ENCODE measurements at regions not wholly inside any gene's neighbourhood (a gene's known extent, or its start where the extent isn't known, plus 50 kb on each side); places are given as distances from the start of the nearest gene placed in this dataset.

DNA sequence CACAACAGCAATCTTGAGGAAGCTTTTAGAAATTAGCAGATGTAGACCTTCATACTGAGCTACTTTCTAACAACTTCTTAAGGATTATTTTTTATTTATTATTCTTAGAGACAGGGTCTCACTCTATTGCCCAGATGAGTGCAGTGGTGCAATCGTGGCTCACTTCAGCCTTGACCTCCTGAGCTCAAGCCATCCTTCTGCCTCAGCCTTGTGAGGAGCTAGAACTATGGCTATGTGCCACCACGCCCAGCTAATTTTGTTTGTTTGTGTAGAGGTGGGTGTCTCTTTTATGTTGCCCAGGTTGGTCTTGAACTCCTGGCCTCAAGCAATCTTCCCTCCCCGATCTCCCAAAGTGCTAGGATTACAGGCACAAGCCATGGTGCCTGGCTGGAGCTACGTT is 200.6 kb downstream of the TSHZ3 start:
- no peak for ATAC-seq (replicated peaks in 6 of 8)
- peaks cover 49 to 62% of the 10 kb centered on the region in 2 donors for H3K4me1 ChIP-seq (replicated peaks in 1 of 2)
- 80 to 100% (median 98%) methylated on average over 1 to 4 of the region's 4 CpGs; no CpG with 5 or more reads in 2 of the 10 experiments for WGBS, 10 experiments
- H3K27ac ChIP-seq = no peak overlapping the region
- in situ Hi-C loops (cut with MboI; ENCODE audit: low pct_unique_long_range_greater_than_20kb in 2 of 9, low sequenced_read_pairs in 9 of 9, unreplicated experiment in 9 of 9) = no loop called here
- H3K4me3 ChIP-seq = no peak overlapping the region

DNA sequence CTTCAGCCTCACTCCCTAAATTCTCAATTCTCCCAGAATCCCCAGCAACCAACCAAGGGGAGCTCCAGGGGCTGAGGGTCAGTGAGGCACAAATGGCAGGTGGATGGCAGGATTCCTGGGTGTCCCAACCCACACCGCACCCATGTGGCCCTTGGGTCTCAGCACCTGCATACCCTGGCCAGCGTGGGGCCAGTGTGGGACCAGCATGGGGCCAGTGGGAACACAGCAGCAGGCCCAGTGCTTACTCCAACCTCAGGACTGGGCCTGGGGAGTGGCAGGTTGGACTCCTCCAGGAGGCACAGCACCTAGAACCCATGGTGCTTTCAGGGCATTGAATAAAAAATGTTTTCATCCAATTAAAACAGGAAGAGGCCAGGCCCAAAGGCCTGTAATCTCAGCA is 202.0 kb downstream of the TSHZ3 start:
- Histone ChIP-seq H3K27ac (no peak overlapping the region), H3K4me3 (no peak overlapping the region), H3K4me1 (replicated peaks in 1 of 2) (peaks cover 49 to 62% of the 10 kb centered on the region in 2 donors)
- in situ Hi-C loops (cut with MboI; ENCODE audit: low pct_unique_long_range_greater_than_20kb in 2 of 9, low sequenced_read_pairs in 9 of 9, unreplicated experiment in 9 of 9) = no loop called here
- ATAC-seq (replicated peaks in 6 of 8) = no peak
- 33 to 80% methylated on average over 1 of the region's 2 CpGs; no CpG with 5 or more reads in 8 of the 10 experiments for WGBS, 10 experiments

DNA sequence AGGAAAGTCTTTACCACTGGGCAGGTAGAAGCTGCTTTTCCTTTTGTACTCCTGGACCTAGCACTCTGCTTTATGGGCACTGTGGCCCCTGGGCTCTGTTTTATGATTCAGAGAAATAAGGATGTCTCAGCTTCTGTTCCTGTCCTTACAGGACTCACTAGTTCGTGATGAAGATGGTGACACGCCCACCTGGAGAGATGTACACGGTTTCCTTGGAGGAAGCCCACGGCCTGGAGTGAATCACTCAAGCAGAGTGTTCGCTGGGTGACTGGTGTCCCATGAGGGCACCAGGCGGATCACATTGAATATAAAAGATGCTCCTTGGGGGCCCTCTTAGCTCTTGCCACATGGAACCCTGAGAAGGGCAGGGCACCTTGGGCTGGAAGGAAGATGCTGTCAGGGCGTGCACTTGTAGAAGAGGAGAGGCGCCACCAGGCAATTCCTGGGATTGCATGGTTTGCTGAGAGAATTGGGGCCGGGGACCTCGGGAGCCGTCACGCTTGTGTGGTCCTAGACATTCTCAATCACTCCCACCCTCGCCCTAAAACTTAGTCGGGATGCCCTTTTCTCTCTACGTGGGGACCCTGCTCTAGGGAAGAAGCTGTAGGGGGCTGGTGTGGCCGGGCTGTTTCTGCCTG is 202.6 kb downstream of the TSHZ3 start:
- peak in 1 of 8 experiments; percentile 5 for ATAC-seq (replicated peaks in 6 of 8)
- H3K4me1 ChIP-seq (replicated peaks in 1 of 2) = peaks cover 49 to 59% of the 10 kb centered on the region in 2 donors
- in situ Hi-C loops (cut with MboI; ENCODE audit: low pct_unique_long_range_greater_than_20kb in 2 of 9, low sequenced_read_pairs in 9 of 9, unreplicated experiment in 9 of 9) = no loop called here
- WGBS, 10 experiments = 80 to 100% (median 92%) methylated on average over 1 to 9 of the region's 16 CpGs; no CpG with 5 or more reads in 4 of the 10 experiments
- no peak overlapping the region for H3K4me3 ChIP-seq
- H3K27ac ChIP-seq = peak overlapping the region; percentile 57 to 72

DNA sequence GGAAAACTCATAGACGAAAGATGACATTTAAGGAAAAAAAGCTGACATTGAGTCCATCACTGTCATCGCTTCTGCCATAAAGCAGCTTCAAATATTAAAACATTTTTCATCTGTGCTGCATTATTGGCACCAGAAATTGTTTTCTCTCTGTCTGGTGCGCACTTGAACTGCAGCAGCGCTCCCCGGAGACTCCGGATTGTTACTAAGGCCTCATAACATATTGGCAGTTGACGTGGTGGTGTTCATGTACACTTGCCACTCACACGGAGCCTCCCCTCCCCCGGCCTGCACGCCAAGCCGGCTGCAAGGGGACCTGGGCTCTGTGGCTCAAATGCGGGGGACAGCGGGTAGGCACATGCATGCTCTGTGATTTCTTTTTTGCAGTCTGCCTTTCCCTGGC is 203.2 kb downstream of the TSHZ3 start:
- Histone ChIP-seq H3K4me3 (no peak overlapping the region), H3K27ac (peak overlapping the region; percentile 57 to 72), H3K4me1 (replicated peaks in 1 of 2) (peaks cover 43 to 53% of the 10 kb centered on the region in 2 donors)
- ATAC-seq (replicated peaks in 6 of 8) = peak in 5 of 8 experiments; percentile 21 to 73 (median 64)
- in situ Hi-C loops (cut with MboI; ENCODE audit: low pct_unique_long_range_greater_than_20kb in 2 of 9, low sequenced_read_pairs in 9 of 9, unreplicated experiment in 9 of 9) = no loop called here
- 35 to 100% (median 78%) methylated on average over 1 to 12 of the region's 13 CpGs; no CpG with 5 or more reads in 3 of the 10 experiments for WGBS, 10 experiments

DNA sequence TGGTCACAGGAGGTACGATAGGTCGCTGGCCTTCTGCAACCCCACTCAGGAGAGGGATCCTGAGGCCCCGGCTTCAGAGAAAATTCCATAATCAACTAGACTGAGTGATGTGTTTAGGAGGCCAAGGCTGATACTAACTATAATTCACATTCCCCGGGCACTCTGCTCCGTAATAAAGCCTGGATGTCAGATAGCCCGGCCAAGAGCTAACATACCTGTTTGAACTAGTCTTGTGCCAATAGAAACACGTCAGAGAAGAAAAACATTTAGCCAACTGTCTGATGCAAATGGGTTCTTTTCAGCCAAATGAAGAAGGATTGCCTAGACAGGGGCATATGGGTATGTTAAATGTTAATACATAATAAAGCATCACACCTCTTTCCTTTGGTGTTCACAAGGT is 204.2 kb downstream of the TSHZ3 start:
- 45 to 100% (median 73%) methylated on average over 4 to 5 of the region's 7 CpGs; no CpG with 5 or more reads in 6 of the 10 experiments for WGBS, 10 experiments
- Histone ChIP-seq H3K27ac (peak overlapping the region; percentile 50 to 55), H3K4me3 (no peak overlapping the region), H3K4me1 (replicated peaks in 1 of 2) (peaks cover 41 to 43% of the 10 kb centered on the region in 2 donors)
- in situ Hi-C loops (cut with MboI; ENCODE audit: low pct_unique_long_range_greater_than_20kb in 2 of 9, low sequenced_read_pairs in 9 of 9, unreplicated experiment in 9 of 9) = no loop called here
- peak in 5 of 8 experiments; percentile 65 to 86 (median 68) for ATAC-seq (replicated peaks in 6 of 8)

DNA sequence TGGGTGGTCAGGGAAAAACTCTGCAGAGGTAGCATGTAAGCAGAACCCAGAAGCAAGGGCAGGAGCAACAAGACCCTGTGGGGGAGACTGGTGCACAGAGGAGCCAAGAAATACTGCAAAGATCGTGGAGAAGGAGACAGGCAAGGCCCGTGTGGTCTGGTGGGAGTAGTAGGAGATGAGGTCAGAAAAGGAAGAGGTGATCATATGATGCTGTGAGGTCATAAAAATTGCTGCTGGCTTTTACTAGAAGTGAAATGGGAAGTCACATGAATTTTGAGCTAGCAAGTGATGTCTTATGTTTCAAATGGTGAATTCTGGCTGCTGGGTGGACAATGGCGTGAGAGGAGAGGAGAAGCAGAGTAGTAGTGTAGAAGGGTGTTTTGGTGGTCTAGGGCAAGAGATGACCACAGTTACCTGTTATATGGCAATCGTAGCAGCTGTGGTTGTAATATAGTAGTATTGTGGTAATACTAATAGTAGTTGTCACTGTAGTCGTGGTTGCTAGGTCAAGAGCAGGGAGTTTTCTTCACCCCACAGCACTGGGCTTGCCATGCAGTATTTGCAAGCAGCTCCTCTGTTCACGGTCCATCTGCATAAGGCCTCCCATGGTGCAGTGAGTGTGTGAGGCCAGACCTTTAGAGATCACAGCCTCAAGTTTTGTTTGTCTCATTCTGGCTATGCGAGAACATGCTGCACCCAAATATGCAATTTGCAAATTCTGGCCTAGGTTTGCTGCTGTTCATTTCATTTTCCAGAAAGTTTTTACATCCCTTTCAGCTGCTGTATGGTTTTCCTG is 205.0 kb downstream of the TSHZ3 start:
- ATAC-seq (replicated peaks in 6 of 8) = peak; percentile 4 to 75 (median 44)
- H3K4me1 ChIP-seq (replicated peaks in 1 of 2) = peaks cover 35 to 43% of the 10 kb centered on the region in 2 donors
- no peak overlapping the region for H3K4me3 ChIP-seq
- H3K27ac ChIP-seq = peak overlapping the region; percentile 43 to 50
- WGBS, 10 experiments = 32 to 100% (median 59%) methylated on average over 1 to 6 of the region's 7 CpGs
- in situ Hi-C loops (cut with MboI; ENCODE audit: low pct_unique_long_range_greater_than_20kb in 2 of 9, low sequenced_read_pairs in 9 of 9, unreplicated experiment in 9 of 9) = no loop called here

DNA sequence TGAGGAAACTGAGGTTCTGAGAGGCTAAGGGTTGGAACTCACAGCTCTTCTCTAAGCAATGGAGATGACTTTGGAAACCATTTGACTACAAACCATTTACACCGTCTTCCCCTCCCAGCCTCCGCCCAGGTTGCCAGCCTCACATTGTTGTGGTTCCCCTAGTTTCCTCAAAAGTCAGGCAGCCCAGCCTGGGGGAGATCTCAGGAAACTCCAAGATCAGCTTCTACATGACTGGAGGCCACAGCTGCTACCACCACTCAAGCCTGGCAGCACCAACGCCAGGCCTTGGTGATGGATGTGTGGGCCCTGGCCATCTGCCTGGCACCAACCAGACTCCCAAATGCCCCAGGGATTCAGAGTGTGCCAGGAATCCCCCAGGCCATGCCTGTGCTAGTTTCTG is 207.9 kb downstream of the TSHZ3 start:
- 83 to 100% (median 100%) methylated on average over 1 to 3 of the region's 3 CpGs; no CpG with 5 or more reads in 5 of the 10 experiments for WGBS, 10 experiments
- Histone ChIP-seq H3K4me1 (replicated peaks in 1 of 2) (peaks cover 25 to 32% of the 10 kb centered on the region in 2 donors), H3K4me3 (no peak overlapping the region), H3K27ac (no peak overlapping the region)
- ATAC-seq (replicated peaks in 6 of 8) = no peak
- in situ Hi-C loops (cut with MboI; ENCODE audit: low pct_unique_long_range_greater_than_20kb in 2 of 9, low sequenced_read_pairs in 9 of 9, unreplicated experiment in 9 of 9) = no loop called here

DNA sequence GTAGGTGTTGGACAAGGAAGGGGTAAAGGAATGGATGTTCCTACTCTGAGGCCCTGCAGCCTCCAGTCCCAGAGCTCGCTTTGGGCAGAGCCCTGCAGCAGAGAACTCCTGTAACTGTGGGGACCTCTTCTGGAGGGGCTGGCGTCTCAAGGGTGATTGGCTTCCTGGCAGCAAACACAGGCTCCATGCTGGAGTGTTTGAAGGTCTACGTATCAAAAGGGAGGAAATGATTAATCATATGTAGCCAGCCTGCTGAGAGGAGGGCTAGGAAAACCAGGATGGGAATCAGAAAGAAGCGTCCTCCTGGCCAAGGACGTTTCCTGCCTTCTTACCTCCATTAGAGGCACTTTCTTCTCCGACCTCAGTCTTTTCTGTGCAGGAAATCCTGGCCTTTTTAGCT is 208.5 kb downstream of the TSHZ3 start:
- Histone ChIP-seq H3K4me1 (replicated peaks in 1 of 2) (peaks cover 19 to 26% of the 10 kb centered on the region in 2 donors), H3K27ac (no peak overlapping the region), H3K4me3 (no peak overlapping the region)
- in situ Hi-C loops (cut with MboI; ENCODE audit: low pct_unique_long_range_greater_than_20kb in 2 of 9, low sequenced_read_pairs in 9 of 9, unreplicated experiment in 9 of 9) = no loop called here
- WGBS, 10 experiments = 19 to 81% (median 69%) methylated on average over 1 to 5 of the region's 6 CpGs; no CpG with 5 or more reads in 4 of the 10 experiments
- peak in 2 of 8 experiments; percentile 1 to 3 for ATAC-seq (replicated peaks in 6 of 8)

DNA sequence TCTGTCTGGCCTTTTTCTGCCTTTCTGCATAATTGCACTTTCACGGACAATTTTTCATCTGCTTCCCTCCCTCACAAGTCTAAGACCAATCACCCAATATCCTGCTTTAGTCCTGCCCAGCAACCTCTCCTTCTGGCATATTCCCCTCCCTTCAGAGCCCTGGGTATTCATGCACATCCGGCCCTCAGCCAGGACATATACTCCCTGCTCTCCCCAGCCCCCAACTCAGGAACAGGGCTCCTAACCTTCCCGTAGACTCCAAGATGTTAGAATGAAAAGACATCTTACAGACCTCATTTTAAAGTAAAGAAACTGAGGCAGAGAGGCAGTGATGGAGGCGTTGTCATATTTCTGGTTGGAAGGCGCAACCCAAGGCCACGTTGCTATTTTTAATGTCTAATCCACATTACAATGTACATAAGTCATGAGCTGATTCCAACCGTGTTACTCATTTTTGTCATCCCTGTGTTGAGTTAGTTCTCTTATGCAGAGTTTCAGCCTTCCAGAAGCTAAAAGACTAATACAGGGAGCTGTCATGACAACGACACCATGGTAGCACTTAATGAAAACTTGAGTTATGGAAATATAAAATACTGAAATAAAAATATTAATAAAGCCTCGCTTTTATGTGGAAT is 209.2 kb downstream of the TSHZ3 start:
- WGBS, 10 experiments = 0 to 100% (median 80%) methylated on average over 1 to 8 of the region's 9 CpGs; no CpG with 5 or more reads in 1 of the 10 experiments
- peak in 2 of 8 experiments; percentile 75 to 77 for ATAC-seq (replicated peaks in 6 of 8)
- H3K27ac ChIP-seq = no peak overlapping the region

DNA sequence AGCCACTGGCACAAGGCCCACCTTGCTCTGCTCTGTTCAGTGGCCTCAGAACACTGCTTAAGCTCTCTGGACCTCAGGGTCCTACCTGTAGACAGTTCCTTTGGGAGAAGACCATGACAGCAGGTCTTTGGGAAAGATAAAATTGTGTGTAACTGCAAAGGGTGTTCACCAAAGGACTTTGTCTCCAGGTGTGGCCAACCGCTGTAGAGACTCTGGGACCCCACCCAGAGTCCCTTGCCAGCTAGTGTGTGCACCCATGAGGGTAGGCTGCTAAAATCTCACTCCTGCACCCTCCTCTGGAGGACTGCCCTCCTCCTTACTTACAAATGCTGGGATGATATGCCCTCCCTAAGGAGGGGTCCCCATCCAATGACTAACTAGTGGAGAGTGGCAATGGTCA is 211.2 kb downstream of the TSHZ3 start:
- in situ Hi-C loops (cut with MboI; ENCODE audit: low pct_unique_long_range_greater_than_20kb in 2 of 9, low sequenced_read_pairs in 9 of 9, unreplicated experiment in 9 of 9) = no loop called here
- 100% methylated on average over 1 of the region's 1 CpG; no CpG with 5 or more reads in 8 of the 10 experiments for WGBS, 10 experiments
- no peak overlapping the region for H3K27ac ChIP-seq
- H3K4me1 ChIP-seq (replicated peaks in 1 of 2) = peaks cover 0 to 6% of the 10 kb centered on the region in 2 donors
- ATAC-seq (replicated peaks in 6 of 8) = no peak
- no peak overlapping the region for H3K4me3 ChIP-seq

More for the DNA sequence above, 209.2 kb downstream of the TSHZ3 start:
- no peak overlapping the region for H3K4me3 ChIP-seq
- in situ Hi-C loops (cut with MboI; ENCODE audit: low pct_unique_long_range_greater_than_20kb in 2 of 9, low sequenced_read_pairs in 9 of 9, unreplicated experiment in 9 of 9) = no loop called here
- H3K4me1 ChIP-seq (replicated peaks in 1 of 2) = peaks cover 12 to 19% of the 10 kb centered on the region in 2 donors

DNA sequence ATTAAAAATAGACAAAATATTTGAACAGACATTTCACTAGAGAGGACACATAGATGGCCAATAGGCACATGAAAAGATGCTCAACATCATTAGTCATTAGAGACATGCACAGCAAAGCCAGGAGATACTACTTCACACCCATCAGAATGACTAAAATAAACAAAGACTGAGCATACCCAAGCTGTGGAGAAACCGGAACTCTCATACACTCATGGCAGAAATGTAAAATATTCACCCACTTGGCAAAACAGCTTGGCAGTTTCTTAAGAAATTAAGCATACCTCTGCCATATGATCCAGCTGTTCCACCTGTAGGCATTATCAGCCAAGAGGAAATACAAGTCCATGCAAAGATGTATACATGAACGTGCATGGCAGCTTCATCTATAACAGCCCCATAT is 213.4 kb downstream of the TSHZ3 start:
- no peak for ATAC-seq (replicated peaks in 6 of 8)
- WGBS, 10 experiments = 0 to 100% (median 96%) methylated on average over 1 to 2 of the region's 2 CpGs; no CpG with 5 or more reads in 1 of the 10 experiments

DNA sequence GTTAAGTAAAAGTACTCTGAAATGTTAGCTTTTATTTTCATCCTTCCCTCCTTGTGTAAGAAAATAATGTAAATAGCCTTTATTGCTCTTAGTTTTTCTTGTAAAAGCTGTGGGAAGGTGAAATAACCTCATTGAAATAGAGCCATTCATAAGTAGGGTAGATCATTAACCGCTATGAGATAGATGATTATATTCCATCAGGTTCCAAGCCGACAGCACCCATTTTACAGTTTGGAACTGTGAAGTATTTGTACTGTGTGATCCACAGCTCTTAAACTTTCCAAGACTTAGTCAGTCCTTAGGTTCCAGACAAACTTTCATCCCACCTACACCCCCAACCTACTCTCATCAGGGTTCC is 216.5 kb downstream of the TSHZ3 start:
- 60 to 94% (median 83%) methylated on average over 1 to 2 of the region's 2 CpGs; no CpG with 5 or more reads in 2 of the 10 experiments for WGBS, 10 experiments
- no peak for ATAC-seq (replicated peaks in 6 of 8)
- in situ Hi-C loops (cut with MboI; ENCODE audit: low pct_unique_long_range_greater_than_20kb in 2 of 9, low sequenced_read_pairs in 9 of 9, unreplicated experiment in 9 of 9) = no loop called here
- no peak overlapping the region for H3K4me3 ChIP-seq
- H3K27ac ChIP-seq = no peak overlapping the region
- no peaks in the 10 kb centered on the region for H3K4me1 ChIP-seq (replicated peaks in 1 of 2)

More for the DNA sequence above, 213.4 kb downstream of the TSHZ3 start:
- Histone ChIP-seq H3K27ac (no peak overlapping the region), H3K4me3 (no peak overlapping the region), H3K4me1 (replicated peaks in 1 of 2) (peaks cover 0 to 6% of the 10 kb centered on the region in 2 donors)
- in situ Hi-C loops (cut with MboI; ENCODE audit: low pct_unique_long_range_greater_than_20kb in 2 of 9, low sequenced_read_pairs in 9 of 9, unreplicated experiment in 9 of 9) = no loop called here

DNA sequence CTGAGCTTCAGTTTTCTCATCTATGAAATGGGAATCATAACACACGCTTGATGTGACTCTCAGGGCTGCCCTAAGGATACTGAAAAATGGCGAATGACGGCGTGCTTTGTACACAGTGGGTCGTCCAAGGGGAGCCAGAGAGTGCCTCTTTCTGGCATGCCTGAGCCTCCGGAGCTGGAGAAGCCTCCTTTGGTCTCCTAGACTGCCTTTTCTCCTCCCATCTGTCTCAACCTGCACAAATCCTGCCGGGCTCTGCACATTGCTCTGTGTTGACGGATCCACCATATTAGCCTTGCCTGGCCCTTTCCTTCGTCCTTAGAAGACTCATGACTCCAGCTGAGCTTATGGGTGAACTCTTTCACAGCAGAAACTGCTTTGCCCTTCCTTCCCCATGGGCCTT is 220.9 kb downstream of the TSHZ3 start:
- no peak for ATAC-seq (replicated peaks in 6 of 8)
- in situ Hi-C loops (cut with MboI; ENCODE audit: low pct_unique_long_range_greater_than_20kb in 2 of 9, low sequenced_read_pairs in 9 of 9, unreplicated experiment in 9 of 9) = no loop called here
- Histone ChIP-seq H3K4me1 (replicated peaks in 1 of 2) (no peaks in the 10 kb centered on the region), H3K27ac (no peak overlapping the region), H3K4me3 (no peak overlapping the region)
- 67 to 100% (median 95%) methylated on average over 1 to 8 of the region's 9 CpGs; no CpG with 5 or more reads in 2 of the 10 experiments for WGBS, 10 experiments

Measured in motor neuron (in vitro differentiated cells).